DMS 273 treated with DMSO at 0.1 percent for 48 hours (cell line): ENCODE measurements at regions not wholly inside any gene's neighbourhood (a gene's known extent, or its start where the extent isn't known, plus 50 kb on each side); places are given as distances from the start of the nearest gene placed in this dataset.
"Not testable (repeated sequence)": the region's sequence is repeated elsewhere in the genome, so short reads cannot be mapped to it uniquely, and the experiment has no call there.

Source experiments
- DNase-seq: peaks from one replicate; lab custom pipeline; 2025; lab: John Stamatoyannopoulos, UW

- not testable (repeated sequence) for DNase-seq
Measured at GRCh38 chr12:90208379-90208778, 499.7 kb upstream of the ATP2B1 start.

GRCh38 chr12:90207799-90208198 is 499.2 kb upstream of the ATP2B1 start:
- no peak for DNase-seq

- DNase-seq: no peak
Measured at GRCh38 chr12:90205165-90205564, 496.5 kb upstream of the ATP2B1 start.

GRCh38 chr12:90203556-90203955 is 494.9 kb upstream of the ATP2B1 start:
- no peak for DNase-seq

- DNase-seq: no peak
Measured at GRCh38 chr12:90199006-90199405, 490.4 kb upstream of the ATP2B1 start.

GRCh38 chr12:90193500-90193899 is 484.9 kb upstream of the ATP2B1 start:
- no peak for DNase-seq

- DNase-seq: no peak
Measured at GRCh38 chr12:90188857-90189256, 480.2 kb upstream of the ATP2B1 start.

- DNase-seq: no peak
Measured at GRCh38 chr12:90183201-90183600, 474.6 kb upstream of the ATP2B1 start.

GRCh38 chr12:90181216-90181615 is 472.6 kb upstream of the ATP2B1 start:
- DNase-seq: no peak

GRCh38 chr12:90174956-90175355 is 466.3 kb upstream of the ATP2B1 start:
- no peak for DNase-seq

GRCh38 chr12:90174198-90174510 is 465.5 kb upstream of the ATP2B1 start:
- DNase-seq: peak; percentile 94

- no peak for DNase-seq
Measured at GRCh38 chr12:90173499-90174197, 465.0 kb upstream of the ATP2B1 start.

- DNase-seq: no peak
Measured at GRCh38 chr12:90172524-90172923, 463.9 kb upstream of the ATP2B1 start.

GRCh38 chr12:90170740-90171139 is 462.1 kb upstream of the ATP2B1 start:
- no peak for DNase-seq

GRCh38 chr12:90167518-90168208 is 459.0 kb upstream of the ATP2B1 start:
- no peak for DNase-seq

GRCh38 chr12:90166671-90167070 is 458.0 kb upstream of the ATP2B1 start:
- DNase-seq: no peak

GRCh38 chr12:90166012-90166411 is 457.4 kb upstream of the ATP2B1 start:
- no peak for DNase-seq

- no peak for DNase-seq
Measured at GRCh38 chr12:90163975-90164374, 455.3 kb upstream of the ATP2B1 start.

- no peak for DNase-seq
Measured at GRCh38 chr12:90153827-90154226, 445.2 kb upstream of the ATP2B1 start.

- DNase-seq: no peak
Measured at GRCh38 chr12:90152897-90153624, 444.4 kb upstream of the ATP2B1 start.

- DNase-seq: peak; percentile 1
Measured at GRCh38 chr12:90151491-90152015, 442.9 kb upstream of the ATP2B1 start.

- no peak for DNase-seq
Measured at GRCh38 chr12:90149453-90149852, 440.8 kb upstream of the ATP2B1 start.
